ENCODE measurements at regions not wholly inside any gene's neighbourhood (a gene's known extent, or its start where the extent isn't known, plus 50 kb on each side); places are given as distances from the start of the nearest gene placed in this dataset.

GRCh38 chr15:45744236-45744589, 109.4 kb downstream of the SQOR start:
- TF ChIP-seq POLR2AphosphoS5 (IDR thresholded peaks at IDR 0.05; ENCODE audit: low read depth, low read length) (no peak), POLR2A (IDR thresholded peaks at IDR 0.05; ENCODE audit: borderline replicate concordance, extremely low read depth, insufficient read depth, insufficient read length) (no peak), YY1 (IDR thresholded peaks at IDR 0.05; ENCODE audit: extremely low read depth, insufficient replicate concordance, low read depth, low read length) (no peak), FOSL1 (IDR thresholded peaks at IDR 0.05; ENCODE audit: low read depth) (no peak), SRF (IDR thresholded peaks at IDR 0.05; ENCODE audit: low read depth) (no peak), SP1 (IDR thresholded peaks at IDR 0.05; ENCODE audit: low read depth) (no peak), EZH2phosphoT487 (IDR thresholded peaks at IDR 0.05; ENCODE audit: borderline replicate concordance) (no peak), CEBPB (IDR thresholded peaks at IDR 0.05; ENCODE audit: low read depth) (no peak), CBX3 (IDR thresholded peaks at IDR 0.05; ENCODE audit: low read depth) (no peak), EGR1 (IDR thresholded peaks at IDR 0.05; ENCODE audit: low read depth) (no peak)
- RAD21 ChIA-PET (ENCODE audit: low non-redundant PET in 1 of 2, low total read pairs in 2 of 2, uncharacterized antibody in 2 of 2, unreplicated experiment in 2 of 2) = no interaction called here

GRCh38 chr15:45747426-45747825, 112.6 kb downstream of the SQOR start:
- Histone ChIP-seq H3K4me3 (replicated peaks in 1 of 2; ENCODE audit: low read depth in 1 of 2, low read length in 2 of 2) (no peak overlapping the region), H3K4me2 (ENCODE audit: low read length) (no peak overlapping the region), H3K27me3 (ENCODE audit: insufficient read depth, low read length) (peaks cover 13% of the 10 kb centered on the region), H3K36me3 (ENCODE audit: control insufficient read depth in 1 of 2, insufficient read depth in 2 of 2, low read length in 2 of 2) (no peaks in the 10 kb centered on the region), H3K9me3 (ENCODE audit: control insufficient read depth in 1 of 2, insufficient read depth in 1 of 2, low read depth in 1 of 2, low read length in 2 of 2) (no peaks in the 10 kb centered on the region), H3K27ac (ENCODE audit: low read depth, low read length) (no peak overlapping the region), H3K79me2 (ENCODE audit: insufficient read depth, low read length) (no peaks in the 10 kb centered on the region), H3K9me2 (ENCODE audit: insufficient read depth) (no peaks in the 10 kb centered on the region), H3K9ac (ENCODE audit: low read length) (no peak overlapping the region), H4K20me1 (ENCODE audit: insufficient read depth) (no peaks in the 10 kb centered on the region), H3K4me1 (ENCODE audit: control insufficient read depth in 1 of 2, insufficient read depth in 2 of 2, low read length in 2 of 2) (no peaks in the 10 kb centered on the region), H2AFZ (ENCODE audit: low read depth, low read length, poor library complexity, severe bottlenecking) (no peak overlapping the region)
- RAD21 ChIA-PET (ENCODE audit: low non-redundant PET in 1 of 2, low total read pairs in 2 of 2, uncharacterized antibody in 2 of 2, unreplicated experiment in 2 of 2) = no interaction called here
- CTCF ChIA-PET = no interaction called here
- ATAC-seq = no peak
- no peak for DNase-seq (ENCODE audit: low read depth, low spot score)
- intact Hi-C loops (cut with micrococcal nuclease) = no loop called here
- POLR2A ChIA-PET = no interaction called here
- no TSS peak for BruUV-seq (replicated peaks)
- TF ChIP-seq CEBPB (IDR thresholded peaks at IDR 0.05; ENCODE audit: low read depth) (no peak), POLR2AphosphoS5 (IDR thresholded peaks at IDR 0.05; ENCODE audit: low read depth, low read length) (no peak), ZNF274 (IDR thresholded peaks at IDR 0.05; ENCODE audit: low read depth, low read length) (no peak), ZBTB33 (IDR thresholded peaks at IDR 0.05; ENCODE audit: extremely low read depth, insufficient replicate concordance, low read length) (no peak), MAX (IDR thresholded peaks at IDR 0.05) (no peak), ATF3 (IDR thresholded peaks at IDR 0.05) (no peak), SRF (IDR thresholded peaks at IDR 0.05; ENCODE audit: low read depth) (no peak), SP1 (IDR thresholded peaks at IDR 0.05; ENCODE audit: low read depth) (no peak), POLR2A (IDR thresholded peaks at IDR 0.05; ENCODE audit: borderline replicate concordance, extremely low read depth, insufficient read depth, insufficient read length) (no peak), EZH2phosphoT487 (IDR thresholded peaks at IDR 0.05; ENCODE audit: borderline replicate concordance) (no peak), CTCF (IDR thresholded peaks at IDR 0.05 in 2 of 3, conservative IDR thresholded peaks at IDR 0.05 in 1 of 3; ENCODE audit: borderline replicate concordance in 1 of 3, insufficient read depth in 1 of 3, low read depth in 2 of 3, low read length in 2 of 3) (no peak)

More at GRCh38 chr15:45744236-45744589, 109.4 kb downstream of the SQOR start:
- no peak for DNase-seq (ENCODE audit: low read depth, low spot score)
- H3K9me2 ChIP-seq (ENCODE audit: insufficient read depth) = no peaks in the 10 kb centered on the region
- no peaks in the 10 kb centered on the region for H3K79me2 ChIP-seq (ENCODE audit: insufficient read depth, low read length)
- CTCF ChIA-PET = no interaction called here
- POLR2A ChIA-PET = no interaction called here
- H3K4me1 ChIP-seq (ENCODE audit: control insufficient read depth in 1 of 2, insufficient read depth in 2 of 2, low read length in 2 of 2) = no peaks in the 10 kb centered on the region
- no peaks in the 10 kb centered on the region for H3K9me3 ChIP-seq (ENCODE audit: control insufficient read depth in 1 of 2, insufficient read depth in 1 of 2, low read depth in 1 of 2, low read length in 2 of 2)
- H3K4me2 ChIP-seq (ENCODE audit: low read length) = no peak overlapping the region
- H3K9ac ChIP-seq (ENCODE audit: low read length) = no peak overlapping the region
- no peaks in the 10 kb centered on the region for H4K20me1 ChIP-seq (ENCODE audit: insufficient read depth)
- peaks cover 16% of the 10 kb centered on the region for H3K27me3 ChIP-seq (ENCODE audit: insufficient read depth, low read length)
- no peaks in the 10 kb centered on the region for H3K36me3 ChIP-seq (ENCODE audit: control insufficient read depth in 1 of 2, insufficient read depth in 2 of 2, low read length in 2 of 2)
- BruUV-seq (replicated peaks) = no TSS peak
- intact Hi-C loops (cut with micrococcal nuclease) = no loop called here
- H3K4me3 ChIP-seq (replicated peaks in 1 of 2; ENCODE audit: low read depth in 1 of 2, low read length in 2 of 2) = no peak overlapping the region
- no peak overlapping the region for H3K27ac ChIP-seq (ENCODE audit: low read depth, low read length)
- ATAC-seq = no peak
- no peak overlapping the region for H2AFZ ChIP-seq (ENCODE audit: low read depth, low read length, poor library complexity, severe bottlenecking)

Measured in HCT116 (cell line).